ENCODE measurements at regions not wholly inside any gene's neighbourhood (a gene's known extent, or its start where the extent isn't known, plus 50 kb on each side); places are given as distances from the start of the nearest gene placed in this dataset.

GRCh38 chr10:130486906-130487305, 350.7 kb downstream of the GLRX3 start:
- Histone ChIP-seq H3K9ac (no peak overlapping the region), H3K27me3 (replicated peaks; ENCODE audit: insufficient read depth) (no peaks in the 10 kb centered on the region), H3K9me2 (ENCODE audit: insufficient read depth) (no peaks in the 10 kb centered on the region), H3K79me2 (ENCODE audit: insufficient read depth) (no peaks in the 10 kb centered on the region), H3K36me3 (ENCODE audit: low read depth) (no peaks in the 10 kb centered on the region), H3K9me3 (ENCODE audit: low read depth) (no peaks in the 10 kb centered on the region), H3K4me1 (ENCODE audit: insufficient read depth) (no peaks in the 10 kb centered on the region), H3K4me2 (ENCODE audit: unreplicated experiment) (no peak overlapping the region), H2AFZ (no peak overlapping the region), H3K27ac (no peak overlapping the region), H3F3A (ENCODE audit: insufficient read depth) (no peaks in the 10 kb centered on the region), H4K20me1 (ENCODE audit: insufficient read depth) (no peaks in the 10 kb centered on the region), H3K4me3 (no peak overlapping the region)
- in situ Hi-C loops (cut with MboI): no loop called here
- no peak for DNase-seq
- WGBS, 2 experiments (ENCODE audit: low coverage in 1 of 2, low lambda C conversion rate in 2 of 2, missing lambda C conversion rate in 2 of 2): 27 to 32% methylated on average over 7 of the region's 7 CpGs
- TF ChIP-seq EZH2 (IDR thresholded peaks at IDR 0.05; ENCODE audit: insufficient read depth, poor library complexity, severe bottlenecking): no peak
- TF ChIP-seq EZH2phosphoT487 (IDR thresholded peaks at IDR 0.05; ENCODE audit: insufficient read depth, low read depth): no peak

- 9 to 11% methylated on average over 6 of the region's 6 CpGs for WGBS, 2 experiments (ENCODE audit: low coverage in 1 of 2, low lambda C conversion rate in 2 of 2, missing lambda C conversion rate in 2 of 2)
- in situ Hi-C loops (cut with MboI): no loop called here
- TF ChIP-seq EZH2phosphoT487 (IDR thresholded peaks at IDR 0.05; ENCODE audit: insufficient read depth, low read depth): no peak
- no peak for TF ChIP-seq EZH2 (IDR thresholded peaks at IDR 0.05; ENCODE audit: insufficient read depth, poor library complexity, severe bottlenecking)
These were observed 351.4 kb downstream of the GLRX3 start for GRCh38 chr10:130487566-130487965.

GRCh38 chr10:130489891-130490290, 353.7 kb downstream of the GLRX3 start:
- no peaks in the 10 kb centered on the region for H3K36me3 ChIP-seq (ENCODE audit: low read depth)
- WGBS, 2 experiments (ENCODE audit: low coverage in 1 of 2, low lambda C conversion rate in 2 of 2, missing lambda C conversion rate in 2 of 2): 7 to 23% methylated on average over 5 of the region's 5 CpGs
- H3F3A ChIP-seq (ENCODE audit: insufficient read depth): no peaks in the 10 kb centered on the region
- H2AFZ ChIP-seq: no peak overlapping the region
- H3K9me2 ChIP-seq (ENCODE audit: insufficient read depth): no peaks in the 10 kb centered on the region
- TF ChIP-seq EZH2phosphoT487 (IDR thresholded peaks at IDR 0.05; ENCODE audit: insufficient read depth, low read depth) (no peak), EZH2 (IDR thresholded peaks at IDR 0.05; ENCODE audit: insufficient read depth, poor library complexity, severe bottlenecking) (no peak)
- H3K79me2 ChIP-seq (ENCODE audit: insufficient read depth): no peaks in the 10 kb centered on the region
- no peaks in the 10 kb centered on the region for H3K27me3 ChIP-seq (replicated peaks; ENCODE audit: insufficient read depth)
- H3K4me2 ChIP-seq (ENCODE audit: unreplicated experiment): no peak overlapping the region
- no peak overlapping the region for H3K4me3 ChIP-seq
- no peak overlapping the region for H3K27ac ChIP-seq
- H3K9me3 ChIP-seq (ENCODE audit: low read depth): no peaks in the 10 kb centered on the region
- no peak overlapping the region for H3K9ac ChIP-seq
- H4K20me1 ChIP-seq (ENCODE audit: insufficient read depth): no peaks in the 10 kb centered on the region
- H3K4me1 ChIP-seq (ENCODE audit: insufficient read depth): no peaks in the 10 kb centered on the region
- in situ Hi-C loops (cut with MboI): no loop called here
- no peak for DNase-seq

More at GRCh38 chr10:130487566-130487965, 351.4 kb downstream of the GLRX3 start:
- Histone ChIP-seq H3F3A (ENCODE audit: insufficient read depth) (no peaks in the 10 kb centered on the region), H3K4me3 (no peak overlapping the region), H3K9ac (no peak overlapping the region), H3K79me2 (ENCODE audit: insufficient read depth) (no peaks in the 10 kb centered on the region), H2AFZ (no peak overlapping the region), H3K9me3 (ENCODE audit: low read depth) (no peaks in the 10 kb centered on the region), H3K4me2 (ENCODE audit: unreplicated experiment) (no peak overlapping the region), H3K27me3 (replicated peaks; ENCODE audit: insufficient read depth) (no peaks in the 10 kb centered on the region), H3K27ac (no peak overlapping the region), H3K4me1 (ENCODE audit: insufficient read depth) (no peaks in the 10 kb centered on the region), H4K20me1 (ENCODE audit: insufficient read depth) (no peaks in the 10 kb centered on the region), H3K36me3 (ENCODE audit: low read depth) (no peaks in the 10 kb centered on the region), H3K9me2 (ENCODE audit: insufficient read depth) (no peaks in the 10 kb centered on the region)
- no peak for DNase-seq

GRCh38 chr10:130491011-130491692, 355.0 kb downstream of the GLRX3 start:
- no peak overlapping the region for H3K4me3 ChIP-seq
- no peaks in the 10 kb centered on the region for H3K79me2 ChIP-seq (ENCODE audit: insufficient read depth)
- no peaks in the 10 kb centered on the region for H3K36me3 ChIP-seq (ENCODE audit: low read depth)
- TF ChIP-seq EZH2phosphoT487 (IDR thresholded peaks at IDR 0.05; ENCODE audit: insufficient read depth, low read depth): no peak
- no peak for TF ChIP-seq EZH2 (IDR thresholded peaks at IDR 0.05; ENCODE audit: insufficient read depth, poor library complexity, severe bottlenecking)
- WGBS, 2 experiments (ENCODE audit: low coverage in 1 of 2, low lambda C conversion rate in 2 of 2, missing lambda C conversion rate in 2 of 2): 25 to 30% methylated on average over 5 of the region's 5 CpGs
- H3K9me2 ChIP-seq (ENCODE audit: insufficient read depth): no peaks in the 10 kb centered on the region
- H3K4me1 ChIP-seq (ENCODE audit: insufficient read depth): no peaks in the 10 kb centered on the region
- H3K9ac ChIP-seq: no peak overlapping the region
- H3F3A ChIP-seq (ENCODE audit: insufficient read depth): no peaks in the 10 kb centered on the region
- no peaks in the 10 kb centered on the region for H3K27me3 ChIP-seq (replicated peaks; ENCODE audit: insufficient read depth)
- DNase-seq: no peak
- in situ Hi-C loops (cut with MboI): no loop called here
- no peak overlapping the region for H2AFZ ChIP-seq
- H3K27ac ChIP-seq: no peak overlapping the region
- no peak overlapping the region for H3K4me2 ChIP-seq (ENCODE audit: unreplicated experiment)
- no peaks in the 10 kb centered on the region for H3K9me3 ChIP-seq (ENCODE audit: low read depth)
- H4K20me1 ChIP-seq (ENCODE audit: insufficient read depth): no peaks in the 10 kb centered on the region

All from GM23248 (cell line).